NCI-H1694 (cell line): ENCODE measurements at regions not wholly inside any gene's neighbourhood (a gene's known extent, or its start where the extent isn't known, plus 50 kb on each side); places are given as distances from the start of the nearest gene placed in this dataset.
"Not testable (repeated sequence)": the region's sequence is repeated elsewhere in the genome, so short reads cannot be mapped to it uniquely, and the experiment has no call there.

Experiments
- DNase-seq: peaks from one replicate; lab custom pipeline; 2025; lab: John Stamatoyannopoulos, UW

DNA sequence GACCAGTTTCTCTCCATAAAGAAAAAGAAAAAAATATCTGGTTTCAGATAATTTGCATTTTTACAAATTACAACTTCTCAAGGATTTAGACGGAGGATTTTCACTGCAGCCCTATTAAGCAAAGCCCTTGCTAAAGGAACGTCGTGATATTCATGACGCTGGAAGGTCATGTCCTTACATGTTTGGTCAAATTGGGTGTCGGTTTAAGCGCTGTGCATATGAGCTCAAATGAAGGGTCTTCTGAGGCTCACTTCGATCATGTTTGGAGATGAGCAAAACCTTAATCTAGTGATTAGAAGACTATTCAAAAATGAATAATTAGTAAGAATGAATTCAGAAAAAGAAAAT, 67.3 kb upstream of the USP15 start:
- no peak for DNase-seq

DNA sequence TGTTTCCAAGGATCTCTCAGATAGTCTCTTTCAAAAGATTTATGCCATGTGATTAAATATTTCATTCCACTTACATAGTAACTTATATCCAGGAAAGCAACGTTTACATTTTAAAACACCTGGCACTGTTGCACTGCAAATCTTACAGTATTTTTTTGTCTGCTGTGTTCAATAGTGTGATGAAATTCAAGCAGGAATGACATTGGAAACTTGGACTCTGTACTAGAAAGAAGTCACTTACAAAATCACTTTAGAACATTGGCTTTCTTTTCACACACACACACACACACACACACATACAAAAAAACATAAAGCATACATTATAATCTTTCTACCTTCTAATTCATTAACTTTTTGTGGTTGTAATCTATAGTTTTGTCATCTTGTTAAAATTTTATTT, 66.2 kb upstream of the USP15 start:
- DNase-seq, result no peak

DNA sequence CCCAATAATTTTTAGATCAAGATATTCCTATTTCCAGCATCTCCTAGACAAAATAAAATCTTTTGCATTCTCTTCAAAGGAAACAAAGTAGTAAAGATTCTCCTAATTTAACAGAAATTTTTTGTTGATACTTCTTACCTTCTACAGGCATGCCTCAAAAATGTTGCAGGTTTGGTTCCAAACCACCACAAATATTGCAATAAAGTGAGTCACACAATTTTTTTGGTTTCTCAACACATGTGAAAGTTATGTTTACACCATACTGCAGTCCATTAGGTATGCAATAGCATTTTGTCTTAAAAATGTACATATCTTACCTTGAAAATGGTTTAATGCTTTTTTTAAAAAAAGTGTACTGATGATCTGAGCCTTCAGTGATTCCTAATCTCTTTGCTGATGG, 65.6 kb upstream of the USP15 start:
- DNase-seq, result no peak

DNA sequence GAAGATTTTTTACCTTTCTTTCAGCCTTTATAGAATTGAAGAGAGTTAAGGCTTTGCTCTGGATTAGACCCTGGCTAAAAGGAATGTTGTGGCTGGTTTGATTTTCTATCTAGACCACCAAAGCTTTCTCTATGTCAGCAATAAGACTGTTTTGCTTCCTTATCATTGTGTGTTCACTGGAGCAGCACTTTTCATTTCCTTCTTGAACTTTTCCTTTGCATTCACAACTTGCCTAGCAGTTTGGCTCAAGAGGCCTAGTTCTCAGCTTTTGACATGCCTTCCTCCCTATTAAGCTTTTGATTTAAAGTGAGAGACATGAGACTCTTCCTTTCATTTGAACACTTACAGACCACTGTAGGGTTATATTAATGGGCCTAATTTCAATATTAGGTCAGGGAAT, 64.1 kb upstream of the USP15 start:
- DNase-seq, result no peak

DNA sequence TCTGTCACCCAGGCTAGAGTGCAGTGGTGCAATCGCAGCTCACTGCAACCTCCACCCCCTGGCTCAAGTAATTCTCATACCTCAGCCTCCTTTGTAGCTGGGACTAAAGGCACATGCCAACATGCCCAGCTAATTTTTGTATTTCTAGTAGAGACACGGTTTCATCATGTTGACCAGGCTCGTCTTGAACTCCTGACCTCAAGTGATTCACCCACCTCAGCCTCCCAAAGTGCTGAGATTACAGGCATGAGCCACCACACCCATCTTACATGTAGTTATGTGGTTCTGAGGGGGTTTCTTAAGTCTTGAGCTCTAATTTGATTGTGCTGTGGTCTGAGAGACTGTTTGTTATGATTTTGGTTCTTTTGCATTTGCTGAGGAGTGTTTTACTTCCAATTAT, 57.3 kb upstream of the USP15 start:
- DNase-seq, result not testable (repeated sequence)

DNA sequence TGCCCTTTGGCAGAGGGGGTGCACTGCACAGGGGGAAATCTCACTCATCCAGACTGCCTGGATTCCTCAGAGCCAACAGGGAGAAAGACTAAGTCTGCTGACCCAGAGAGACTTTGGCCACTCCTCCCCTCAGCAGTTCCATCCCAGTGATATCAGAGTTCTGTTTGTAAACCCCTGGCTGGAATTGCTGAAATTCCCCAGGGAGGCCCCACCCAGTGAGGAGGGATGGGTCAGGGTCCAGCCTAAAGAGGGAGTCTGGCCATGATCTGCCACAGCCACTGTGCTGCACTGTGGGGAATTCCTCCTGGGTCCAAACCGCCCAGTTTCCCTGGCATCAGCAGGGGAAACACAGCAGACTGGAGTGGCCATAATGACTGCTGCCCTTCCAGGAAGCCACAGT, 54.9 kb upstream of the USP15 start:
- no peak for DNase-seq

DNA sequence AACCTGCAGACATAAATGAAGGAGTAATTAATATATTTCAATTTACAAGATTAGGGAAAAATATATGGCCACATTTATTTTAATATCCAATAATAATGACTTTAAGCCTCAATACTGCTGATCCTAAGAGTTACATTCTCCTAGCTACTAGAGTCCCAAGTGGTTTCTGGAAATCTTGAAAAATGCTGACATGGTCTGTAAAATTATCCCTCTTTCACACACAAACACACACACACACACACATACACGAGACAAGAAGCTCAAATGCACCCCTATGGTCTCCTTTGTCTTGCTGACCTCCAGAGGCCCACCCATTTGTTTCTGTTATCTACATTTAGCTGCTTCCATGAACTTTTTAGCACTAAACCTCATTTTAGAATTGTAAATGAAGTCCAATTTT, 53.0 kb upstream of the USP15 start:
- no peak for DNase-seq
